ENCODE measurements at regions not wholly inside any gene's neighbourhood (a gene's known extent, or its start where the extent isn't known, plus 50 kb on each side); places are given as distances from the start of the nearest gene placed in this dataset.

- TF ChIP-seq TAF1 (IDR thresholded peaks at IDR 0.05; ENCODE audit: low read depth) (no peak), CTCF (IDR thresholded peaks at IDR 0.05; ENCODE audit: poor library complexity, severe bottlenecking) (no peak), SMC3 (conservative IDR thresholded peaks at IDR 0.05; ENCODE audit: poor library complexity) (no peak), EZH2 (IDR thresholded peaks at IDR 0.05; ENCODE audit: borderline replicate concordance, insufficient read depth, low read length, poor library complexity, severe bottlenecking) (no peak), MXI1 (conservative IDR thresholded peaks at IDR 0.05; ENCODE audit: poor library complexity, severe bottlenecking) (no peak), POLR2AphosphoS5 (IDR thresholded peaks at IDR 0.05) (no peak), REST (IDR thresholded peaks at IDR 0.05; ENCODE audit: borderline replicate concordance) (no peak), RAD21 (conservative IDR thresholded peaks at IDR 0.05) (no peak), EP300 (conservative IDR thresholded peaks at IDR 0.05; ENCODE audit: poor library complexity, severe bottlenecking) (no peak)
Measured at GRCh38 chr4:123997776-123998449, 601.3 kb downstream of the SPRY1 start.

Data from neural cell (in vitro differentiated cells).